Vagina (tissue), 2 donors: ENCODE measurements at regions not wholly inside any gene's neighbourhood (a gene's known extent, or its start where the extent isn't known, plus 50 kb on each side); places are given as distances from the start of the nearest gene placed in this dataset.

Experiments used
- CTCF ChIP-seq, 3 experiments: fragments of 450-650 bp in 2 of 3; fragments of 200-600 bp in 1 of 3; sonication (generic) in 1 of 3; IDR thresholded peaks; one replicate each; pipeline ENCODE4 v1.5.1; 2017 to 2019; ENCODE audit warnings: antibody characterized with exemption in 3 of 3, mild to moderate bottlenecking in 2 of 3, moderate library complexity in 2 of 3
- POLR2A ChIP-seq, 2 donors: fragments of 450-650 bp; IDR thresholded peaks; one replicate each; pipeline ENCODE4 v1.6.1; 2017; ENCODE audit warnings: antibody characterized with exemption in 2 of 2, mild to moderate bottlenecking in 2 of 2, moderate library complexity in 2 of 2

GRCh38 chr5:92653730-92654461 lies 927.1 kb downstream of the NR2F1-AS1 start:
- TF ChIP-seq CTCF (IDR thresholded peaks at IDR 0.05): no peak
- TF ChIP-seq POLR2A (IDR thresholded peaks at IDR 0.05): no peak
